Occipital lobe (tissue), 1 donor: ENCODE measurements at regions not wholly inside any gene's neighbourhood (a gene's known extent, or its start where the extent isn't known, plus 50 kb on each side); places are given as distances from the start of the nearest gene placed in this dataset.
"Not testable (repeated sequence)": the region's sequence is repeated elsewhere in the genome, so short reads cannot be mapped to it uniquely, and the experiment has no call there.

Experiments used
- DNase-seq: peaks from one replicate; lab custom pipeline; 2025; lab: John Stamatoyannopoulos, UW

DNA sequence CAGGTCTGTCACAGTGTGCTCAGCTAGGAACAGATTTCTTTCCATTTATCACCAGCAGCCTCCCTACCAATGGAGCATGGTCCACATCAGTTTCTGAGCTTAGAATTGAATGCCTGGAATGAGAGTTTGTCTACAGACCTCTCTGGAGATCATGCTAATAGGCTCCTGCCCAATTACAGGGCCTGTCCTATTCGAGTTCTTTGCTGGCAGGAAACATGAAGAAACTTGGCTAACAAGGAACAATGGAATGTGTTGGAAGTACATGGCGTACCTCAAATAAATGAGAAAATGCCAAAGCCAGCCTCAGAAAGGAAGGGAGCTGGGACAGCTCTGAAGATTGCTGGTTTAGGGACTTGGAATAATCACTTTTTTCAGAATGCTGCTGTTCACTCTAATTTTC, 186.0 kb upstream of the AKR1E2 start:
- no peak for DNase-seq

DNA sequence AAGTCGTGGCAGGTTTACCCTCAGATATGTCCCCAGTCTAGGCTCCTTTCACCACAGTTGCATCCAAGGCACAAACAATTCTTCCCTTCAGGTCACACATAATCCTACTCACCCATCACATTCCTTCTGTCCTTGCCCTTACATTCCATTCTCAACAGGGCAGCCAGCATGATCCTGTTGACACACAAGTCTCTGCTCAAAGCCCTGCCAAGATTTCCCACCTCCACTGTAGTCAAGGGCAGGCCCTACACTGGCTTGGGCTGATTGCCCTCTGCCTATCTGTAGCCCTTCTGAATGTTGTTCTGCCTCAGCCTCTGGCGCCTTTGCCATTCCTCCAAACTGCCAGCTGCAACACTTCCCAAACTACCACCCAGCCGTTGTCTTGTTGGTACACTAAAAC, 187.9 kb upstream of the AKR1E2 start:
- no peak for DNase-seq

DNA sequence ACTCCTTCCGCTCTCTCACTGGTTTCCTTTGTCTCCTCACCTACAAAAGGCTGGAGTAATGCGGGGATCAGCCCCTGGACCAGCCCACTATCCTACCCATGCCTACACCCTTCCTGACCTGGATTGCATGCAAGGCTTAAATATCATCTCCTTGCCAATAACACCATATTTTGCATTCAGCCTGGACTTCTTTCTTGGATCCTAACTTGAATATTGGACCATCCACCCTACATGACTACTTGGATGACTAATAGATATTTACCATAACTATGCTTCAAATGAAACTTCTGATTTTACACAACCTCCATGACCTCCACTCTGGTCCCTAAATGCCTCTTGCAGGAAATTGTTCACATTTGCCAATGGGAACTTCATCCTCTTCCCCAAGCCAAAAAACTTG, 188.3 kb upstream of the AKR1E2 start:
- no peak for DNase-seq

DNA sequence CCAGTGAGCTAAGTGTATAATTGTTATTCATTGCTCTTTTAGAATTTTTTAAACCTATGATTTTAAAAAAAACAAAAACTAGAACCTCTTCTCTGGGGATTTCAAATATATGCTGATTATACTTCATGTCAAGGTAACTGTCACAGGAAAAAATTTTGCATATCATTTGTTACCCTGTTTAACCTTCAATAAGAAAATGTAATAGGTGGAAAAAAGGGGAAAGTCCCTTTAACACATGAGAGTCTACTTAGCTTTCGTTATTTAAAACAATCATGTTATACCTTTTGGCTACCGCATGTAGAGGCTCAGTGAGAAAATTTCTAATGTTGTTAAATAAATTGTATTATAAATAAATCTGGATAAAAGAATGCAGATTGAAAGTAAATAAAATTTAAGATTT, 190.1 kb upstream of the AKR1E2 start:
- no peak for DNase-seq

DNA sequence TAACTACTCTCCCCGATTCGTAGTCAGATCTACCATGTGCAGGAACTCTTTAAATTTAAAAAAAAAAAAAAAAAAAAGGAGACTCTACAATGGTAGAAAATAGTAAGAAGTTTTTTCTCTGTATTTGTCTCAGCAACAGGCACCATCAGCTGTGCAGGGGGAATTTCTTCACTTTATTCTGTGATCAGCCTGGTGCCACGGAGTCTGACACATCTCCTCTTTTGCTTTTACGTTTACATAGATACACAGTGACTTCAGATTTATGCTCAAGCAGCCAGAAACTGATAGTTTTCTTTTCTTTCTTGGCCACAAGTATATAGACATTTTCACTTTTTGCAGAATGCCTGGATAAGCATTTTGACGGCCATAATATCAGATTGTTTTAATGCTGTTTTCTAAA, 190.6 kb upstream of the AKR1E2 start:
- no peak for DNase-seq

DNA sequence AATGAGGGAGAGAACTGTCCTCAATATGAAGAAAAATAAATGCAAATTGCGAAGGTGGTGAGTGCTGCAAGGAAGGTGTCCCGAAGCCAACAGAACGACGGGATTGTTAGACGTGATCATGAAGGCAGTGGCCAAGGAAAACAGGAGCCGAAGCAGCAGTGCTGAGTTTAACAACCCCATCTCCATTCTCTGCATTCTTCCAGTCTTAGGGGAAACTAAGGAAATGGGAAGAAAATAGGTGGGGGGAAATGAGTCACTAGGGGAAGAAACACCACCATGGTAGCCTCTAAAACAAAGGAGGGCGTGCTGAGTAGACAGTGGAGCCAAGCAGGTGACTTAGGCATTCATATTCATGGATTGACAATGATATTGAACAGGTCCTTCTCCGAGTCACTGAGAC, 192.2 kb upstream of the AKR1E2 start:
- DNase-seq, result no peak

DNA sequence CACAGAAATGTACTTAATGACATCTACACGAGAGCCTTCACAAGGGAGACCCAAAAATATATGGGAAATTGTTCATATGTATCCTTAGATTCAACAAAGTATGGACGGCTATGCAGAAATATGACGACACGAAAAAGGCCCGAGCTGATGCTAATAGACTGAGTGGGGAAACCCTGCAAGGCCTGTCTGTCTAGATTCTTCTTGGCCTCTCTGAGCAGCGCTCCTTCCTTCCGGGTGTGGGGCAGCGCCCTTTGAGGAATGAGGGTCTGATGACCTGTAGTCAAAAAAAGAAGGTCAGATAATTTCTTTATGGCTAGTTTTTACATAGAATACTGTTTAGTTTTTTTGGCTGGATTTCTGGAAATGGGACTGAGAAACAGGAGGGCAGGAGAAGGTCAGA, 192.8 kb upstream of the AKR1E2 start:
- no peak for DNase-seq

DNA sequence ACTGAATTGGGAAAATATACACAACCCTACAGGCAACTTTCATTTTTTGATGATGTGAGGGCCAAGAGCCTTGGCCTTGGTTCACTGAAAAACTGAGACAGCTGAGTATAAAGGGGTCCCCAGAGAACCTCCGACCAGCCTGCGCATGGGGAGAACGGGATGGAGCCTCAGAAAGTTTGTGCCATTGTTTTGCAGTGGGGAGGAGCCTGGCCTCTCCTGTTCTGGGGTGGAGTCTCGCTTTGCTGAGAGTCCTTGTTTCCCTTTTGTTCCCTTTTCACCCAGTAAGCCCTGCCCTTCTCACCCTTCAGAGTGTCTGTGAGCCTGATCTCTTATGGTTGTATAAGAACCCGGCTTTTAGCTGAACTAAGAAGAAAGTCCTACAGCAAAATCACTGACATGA, 193.2 kb upstream of the AKR1E2 start:
- DNase-seq, result no peak

DNA sequence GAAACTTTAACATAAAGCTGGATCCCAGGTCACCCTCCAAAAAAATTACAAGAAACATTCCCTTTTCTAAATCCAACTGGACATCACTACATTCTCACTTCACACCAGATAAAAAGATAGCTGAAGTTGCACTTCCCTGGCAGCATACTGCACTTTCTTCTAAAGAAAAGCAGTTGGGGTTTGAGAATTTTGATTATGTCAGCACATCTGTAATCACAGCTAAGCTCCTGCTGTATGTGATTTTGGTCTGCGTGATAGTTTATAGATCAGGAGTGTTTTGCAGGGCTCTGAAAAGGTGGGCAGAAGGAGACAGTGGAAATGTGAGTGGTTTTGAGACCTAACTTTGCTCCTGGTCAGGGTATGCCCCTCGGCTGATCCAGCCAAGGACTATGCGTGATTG, 199.1 kb upstream of the AKR1E2 start:
- no peak for DNase-seq

DNA sequence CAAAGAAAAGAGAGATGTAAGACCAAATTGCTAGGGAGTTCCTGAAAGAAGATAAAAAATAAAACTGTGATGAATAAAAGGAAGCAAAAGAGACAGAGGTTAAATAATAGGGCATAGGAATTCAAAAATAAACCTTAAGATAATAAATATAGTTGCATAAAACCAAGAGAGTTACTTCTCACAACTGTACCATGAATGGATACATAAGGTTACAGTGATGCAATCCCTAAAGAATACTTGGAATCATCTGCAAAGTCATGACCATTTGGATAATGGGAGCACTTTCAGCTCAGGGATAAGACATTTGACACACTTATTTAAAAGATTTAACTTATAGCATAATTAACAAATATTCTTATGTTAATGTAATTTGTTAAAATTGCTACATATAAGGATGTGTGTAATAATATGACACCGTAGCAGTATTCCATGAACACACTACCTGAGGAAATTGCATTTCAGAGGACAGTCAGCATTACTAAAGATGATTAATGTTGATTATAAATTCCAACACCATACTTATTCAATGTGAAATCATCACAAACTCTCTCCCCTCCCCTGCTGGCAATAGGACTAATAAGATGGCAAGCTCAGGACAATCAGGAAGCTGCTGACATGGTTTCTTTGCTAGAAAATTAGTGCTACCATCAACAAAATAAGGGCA, 202.1 kb upstream of the AKR1E2 start:
- no peak for DNase-seq

DNA sequence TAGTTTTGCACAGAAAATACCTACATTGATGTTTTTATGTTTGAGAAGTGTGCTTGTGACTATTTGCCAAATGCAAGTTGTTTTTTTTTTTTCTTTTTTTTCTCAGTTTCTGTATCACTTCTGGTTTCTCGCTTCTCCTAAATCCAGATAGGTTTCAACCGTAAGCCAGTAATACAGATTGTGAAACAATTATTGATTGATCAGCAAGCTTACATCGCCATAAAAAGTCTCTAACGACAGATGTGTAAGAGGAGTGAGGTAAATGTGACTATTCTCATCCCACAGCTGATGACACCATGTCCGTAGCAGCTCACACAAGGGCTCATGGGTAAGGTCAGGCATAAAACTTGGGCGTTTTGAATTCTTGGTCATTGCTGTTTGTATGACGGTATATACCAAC, 202.8 kb upstream of the AKR1E2 start:
- no peak for DNase-seq

DNA sequence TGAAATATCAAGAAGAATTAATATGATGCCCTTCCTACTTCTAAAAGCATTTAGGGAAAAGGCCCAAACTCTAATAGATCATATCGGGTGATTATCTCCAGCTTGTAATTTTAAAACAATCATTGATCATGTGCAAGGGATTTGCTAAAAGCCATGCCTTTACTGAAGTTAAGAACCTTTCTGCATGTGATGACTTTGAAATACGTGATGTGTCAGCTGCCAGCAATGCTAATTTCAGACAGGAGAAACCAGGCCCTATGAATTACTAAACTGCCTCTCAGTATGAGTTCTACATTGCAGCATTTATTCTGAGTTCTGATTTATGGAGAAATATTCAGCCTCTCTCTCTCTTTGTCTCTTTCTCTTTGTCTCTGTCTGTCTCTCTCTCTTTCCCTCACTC, 203.6 kb upstream of the AKR1E2 start:
- no peak for DNase-seq

DNA sequence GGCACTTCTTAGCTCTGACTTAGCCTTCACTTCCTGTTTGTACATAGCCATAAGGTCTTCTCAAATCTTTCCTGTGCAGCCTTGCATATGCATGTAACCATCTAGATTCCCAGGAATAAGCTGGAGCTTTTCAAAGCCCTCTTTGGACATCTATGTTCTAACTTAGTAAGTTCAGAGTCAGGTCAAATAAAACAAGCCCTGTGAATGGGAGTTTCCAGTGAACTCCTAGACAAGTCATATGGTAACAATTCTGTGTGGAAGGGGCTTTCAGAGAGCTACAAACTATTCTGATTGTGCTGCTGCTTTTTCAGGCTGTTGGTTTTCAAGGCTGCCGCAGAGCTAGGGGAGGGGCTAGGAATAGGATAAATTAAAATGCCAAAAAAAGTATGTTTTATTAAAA, 208.4 kb upstream of the AKR1E2 start:
- DNase-seq, result no peak

DNA sequence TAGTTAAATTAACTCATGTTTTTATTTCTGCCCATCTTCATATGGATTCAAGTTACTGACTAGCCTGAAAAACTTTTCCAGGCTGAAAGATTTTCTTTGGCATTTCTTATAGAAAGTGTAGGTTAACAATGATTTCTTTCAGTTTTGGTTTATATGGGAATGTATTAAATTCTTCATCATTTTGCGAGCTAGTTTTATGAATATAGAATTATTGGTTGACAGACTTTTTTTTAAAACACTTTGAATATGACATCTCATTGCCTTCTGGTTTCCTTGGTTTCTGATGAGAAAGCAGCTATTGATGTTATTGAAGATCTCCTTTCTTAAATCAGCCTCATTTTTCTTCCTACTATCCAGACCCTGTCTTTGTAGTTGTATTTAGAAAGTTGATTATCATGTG, 211.0 kb upstream of the AKR1E2 start:
- no peak for DNase-seq

DNA sequence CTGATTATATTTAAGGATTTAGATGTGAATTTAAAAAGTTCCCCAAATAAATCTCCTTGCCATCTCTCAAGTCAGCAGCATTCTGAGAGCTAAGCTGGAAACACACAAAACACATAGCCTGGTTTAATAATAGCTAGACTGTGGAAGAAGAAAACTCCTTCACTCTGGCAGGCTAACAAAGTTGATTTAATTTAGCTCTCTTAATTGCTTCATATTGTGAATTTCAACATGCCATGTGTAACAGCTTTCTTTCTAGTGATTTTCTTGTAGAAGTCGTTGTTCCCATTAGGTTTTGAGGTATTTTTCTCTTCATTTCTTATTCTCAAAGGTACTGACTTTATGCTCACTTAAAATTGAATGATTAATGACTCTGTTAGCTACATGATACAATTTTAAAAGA, 216.8 kb upstream of the AKR1E2 start:
- DNase-seq, result no peak

DNA sequence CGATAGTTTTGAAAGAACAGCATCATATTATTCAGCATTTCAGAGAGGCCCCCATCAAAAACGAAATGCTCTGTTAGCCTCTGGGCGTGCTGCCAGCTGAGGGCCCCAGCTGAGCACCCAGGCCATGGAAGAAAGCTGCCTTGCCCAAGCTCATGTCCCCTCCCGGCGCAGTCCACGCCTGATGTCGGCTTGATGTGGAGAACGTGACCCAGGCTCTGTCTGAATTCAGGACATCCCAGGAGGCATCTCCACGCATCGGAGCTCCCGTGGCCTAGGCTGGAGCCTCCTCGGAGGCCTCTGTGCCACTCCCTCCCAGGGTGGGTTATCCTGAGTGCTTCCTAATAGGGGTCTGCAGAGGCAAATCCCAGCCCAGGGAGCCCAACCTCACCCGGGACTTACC, 218.3 kb upstream of the AKR1E2 start:
- DNase-seq, result no peak

DNA sequence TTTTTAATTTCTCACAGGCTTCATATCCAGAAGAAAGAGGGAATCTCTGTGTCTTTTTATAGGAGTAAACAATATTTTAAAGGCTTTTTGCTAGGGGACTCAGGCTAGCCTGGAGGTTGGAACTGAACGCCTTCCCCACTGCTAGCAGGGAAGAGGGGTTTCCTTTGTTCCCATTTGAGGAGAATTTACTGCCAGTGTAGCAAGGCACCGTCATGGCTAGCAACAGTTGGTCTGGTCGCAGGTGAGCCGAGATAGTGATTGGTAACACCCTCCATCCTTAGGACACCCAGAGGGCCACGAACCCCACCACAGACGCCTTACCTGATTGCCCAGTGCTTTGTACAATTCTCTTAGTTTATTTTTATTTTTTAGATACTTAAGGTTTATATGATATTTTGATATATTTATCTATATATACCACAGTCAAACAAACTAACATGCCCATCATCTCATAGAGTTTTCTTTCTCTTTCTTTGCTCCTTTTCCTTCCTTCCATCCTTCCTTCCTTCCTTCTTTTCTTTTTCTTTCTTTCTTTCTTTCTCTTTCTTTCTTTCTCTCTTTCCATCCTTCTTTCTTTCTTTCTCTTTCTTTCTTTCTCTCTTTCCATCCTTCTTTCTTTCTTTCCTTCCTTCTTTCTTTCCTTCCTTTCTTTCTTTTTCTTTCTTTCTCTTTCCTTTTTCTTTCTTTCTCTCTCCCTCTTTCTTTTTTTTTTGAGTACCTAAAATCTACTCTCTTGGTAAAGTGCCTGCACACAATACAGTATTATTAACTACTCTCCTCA, 219.0 kb upstream of the AKR1E2 start:
- no peak for DNase-seq

DNA sequence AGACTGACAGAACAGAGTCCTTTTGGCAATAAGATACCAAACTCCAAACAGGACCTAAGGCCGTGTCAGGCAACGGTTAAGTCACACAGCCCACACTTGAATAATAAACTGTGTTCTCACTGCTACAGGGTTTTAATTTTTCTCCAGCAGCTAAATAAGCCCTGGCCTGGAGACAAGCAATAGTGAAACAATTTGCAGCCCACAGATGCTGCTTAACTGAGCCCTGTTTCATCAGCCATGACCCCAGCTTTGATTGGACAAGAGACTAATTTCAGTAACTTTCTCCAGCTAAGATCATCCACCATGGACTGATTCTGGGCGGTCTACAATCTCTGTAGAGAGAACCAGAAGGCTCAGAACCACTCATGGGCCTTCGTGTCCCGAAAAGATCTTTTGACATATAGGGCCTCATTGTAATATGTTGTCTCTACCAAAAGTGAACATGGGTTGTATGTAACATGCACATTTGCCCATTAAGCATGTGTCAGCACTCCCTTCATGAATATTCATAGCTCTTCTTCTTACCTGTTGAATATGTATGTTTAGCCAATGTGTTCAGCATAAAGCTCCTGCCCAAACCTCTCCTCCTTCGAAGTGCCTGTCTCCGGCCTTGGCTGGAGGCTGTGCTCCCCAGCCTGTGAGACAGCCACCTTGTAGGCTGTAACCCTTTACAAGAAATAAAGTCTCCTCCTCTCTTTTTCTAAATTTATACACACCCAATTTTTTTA, 223.1 kb upstream of the AKR1E2 start:
- DNase-seq, result no peak

DNA sequence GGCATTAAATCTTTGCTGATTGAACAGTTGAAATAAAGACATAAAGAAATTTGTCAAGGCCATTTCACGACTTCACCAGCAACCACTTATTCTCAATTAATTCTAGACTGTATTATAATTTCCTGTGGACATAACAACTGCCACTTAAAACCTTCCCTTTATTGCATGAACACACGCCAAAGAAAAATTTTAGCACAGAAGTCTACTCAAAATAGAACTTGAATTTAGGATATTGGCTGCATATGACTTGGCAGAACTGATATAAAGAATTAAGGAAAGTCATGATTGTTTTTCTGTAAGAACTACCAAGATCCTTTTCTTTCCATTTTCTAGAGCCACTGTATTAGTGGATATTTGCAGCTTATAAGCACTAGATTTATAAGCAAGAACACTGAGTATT, 226.5 kb upstream of the AKR1E2 start:
- DNase-seq, result no peak

DNA sequence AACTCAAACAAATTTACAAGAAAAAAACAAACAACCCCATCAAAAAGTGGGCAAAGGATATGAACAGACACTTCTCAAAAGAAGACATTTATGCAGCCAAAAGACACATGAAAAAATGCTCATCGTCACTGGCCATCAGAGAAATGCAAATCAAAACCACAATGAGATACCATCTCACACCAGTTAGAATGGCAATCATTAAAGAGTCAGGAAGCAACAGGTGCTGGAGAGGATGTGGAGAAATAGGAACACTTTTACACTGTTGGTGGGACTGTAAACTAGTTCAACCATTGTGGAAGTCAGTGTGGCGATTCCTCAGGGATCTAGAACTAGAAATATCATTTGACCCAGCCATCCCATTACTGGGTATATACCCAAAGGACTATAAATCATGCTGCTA, 228.1 kb upstream of the AKR1E2 start:
- DNase-seq, result not testable (repeated sequence)

DNA sequence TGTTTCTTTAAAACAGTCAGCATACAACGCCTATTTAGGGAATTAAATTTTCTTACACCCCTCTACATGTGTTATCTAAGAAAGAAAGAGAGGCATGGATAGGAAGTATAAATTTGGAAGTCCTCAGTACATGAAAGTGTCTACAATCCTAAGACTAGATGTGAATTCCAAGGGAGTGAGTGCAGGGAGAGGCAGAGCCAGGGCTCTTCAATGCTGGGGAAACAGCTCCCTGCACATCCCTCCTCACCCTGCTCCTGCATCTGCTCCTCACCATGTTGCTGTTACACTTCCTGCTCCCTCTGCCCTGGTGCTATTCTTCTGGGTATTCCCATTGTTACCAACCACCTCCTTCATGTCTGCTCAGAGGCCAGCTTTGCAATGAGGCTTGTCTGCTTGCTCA, 229.1 kb upstream of the AKR1E2 start:
- DNase-seq, result no peak

DNA sequence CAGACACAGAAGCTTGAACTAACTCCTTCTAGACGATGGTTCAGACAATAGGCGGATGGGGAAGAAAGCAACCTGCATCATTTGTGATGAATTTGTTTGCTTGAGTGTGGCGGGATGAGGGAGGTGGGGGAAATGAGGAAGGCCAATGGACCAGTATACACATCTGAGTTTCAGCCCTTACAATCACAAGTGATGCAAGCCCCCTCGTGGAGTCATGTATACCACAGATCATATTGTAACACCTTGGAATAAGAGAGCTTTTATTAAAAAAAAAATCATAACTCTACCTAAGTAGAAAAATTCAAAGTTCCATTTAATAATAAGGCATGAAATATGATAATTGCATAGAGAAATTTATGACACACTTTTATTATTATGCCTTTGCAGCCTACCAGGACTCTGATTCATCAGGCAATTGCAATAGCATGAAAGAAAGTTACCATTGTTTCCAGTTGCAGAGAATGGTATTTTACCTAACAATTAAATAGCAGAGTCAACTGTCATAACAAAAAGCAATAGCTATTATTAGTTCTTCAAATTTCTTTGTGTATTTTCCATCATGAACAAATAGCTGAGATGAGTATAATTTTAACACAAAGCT, 230.2 kb upstream of the AKR1E2 start:
- no peak for DNase-seq
